HG03565 (cell line): ENCODE measurements at regions not wholly inside any gene's neighbourhood (a gene's known extent, or its start where the extent isn't known, plus 50 kb on each side); places are given as distances from the start of the nearest gene placed in this dataset.
"Not testable (repeated sequence)": the region's sequence is repeated elsewhere in the genome, so short reads cannot be mapped to it uniquely, and the experiment has no call there.

Experiments
- ATAC-seq: cut with Tn5 transposase; IDR thresholded peaks from one replicate; pipeline ENCODE4 v1.9.1; 2021; ENCODE audit warnings: mild to moderate bottlenecking, moderate library complexity; ENCODE audit not compliant: unreplicated experiment

- no peak for ATAC-seq
Measured at GRCh38 chr7:156024201-156024600, 211.9 kb upstream of the SHH start.

DNA sequence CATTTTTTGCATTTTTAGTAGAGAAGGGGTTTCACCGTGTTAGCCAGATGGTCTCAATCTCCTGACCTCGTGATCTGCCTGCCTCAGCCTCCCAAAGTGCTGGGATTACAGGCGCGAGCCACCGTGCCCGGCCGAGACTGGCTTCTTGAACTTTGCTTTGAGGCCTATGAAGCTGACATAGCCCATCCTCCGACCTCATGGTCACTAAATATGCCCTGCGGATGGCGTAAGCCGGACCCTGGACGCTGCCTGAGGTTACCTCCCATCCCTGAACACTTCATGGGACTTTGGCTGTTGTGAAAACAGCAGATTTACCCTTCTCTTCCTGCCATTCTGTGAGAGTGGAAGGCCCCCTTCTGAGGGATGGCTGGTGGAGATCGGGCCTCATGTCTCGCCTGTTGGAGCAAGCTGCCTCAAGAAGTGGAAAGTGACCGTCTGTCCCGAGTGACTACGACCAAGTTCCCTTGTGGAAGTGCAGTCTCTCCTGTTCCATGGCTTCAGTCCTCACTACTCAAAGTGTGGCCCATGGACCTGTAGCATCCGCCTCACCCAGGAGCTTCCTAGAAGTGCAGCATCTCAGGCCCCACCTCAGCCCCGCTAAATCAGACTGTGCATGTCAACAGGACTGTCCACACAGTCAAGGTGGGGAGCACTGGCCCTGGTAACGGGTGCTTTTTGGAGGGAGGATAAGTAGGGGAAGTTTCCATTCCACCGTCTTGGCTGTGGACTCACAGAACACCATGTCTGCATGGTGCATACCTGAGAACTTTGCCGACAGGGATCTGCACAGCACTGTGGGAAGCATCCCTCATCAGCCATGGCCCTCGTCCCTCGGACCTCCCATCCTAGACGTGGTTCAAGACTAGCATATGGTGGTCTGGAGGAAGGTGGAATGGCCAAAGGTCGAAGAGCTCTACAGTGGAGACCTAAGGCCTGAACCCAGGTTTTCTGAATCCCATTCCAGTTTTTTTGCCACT, 210.5 kb upstream of the SHH start:
- ATAC-seq: no peak

DNA sequence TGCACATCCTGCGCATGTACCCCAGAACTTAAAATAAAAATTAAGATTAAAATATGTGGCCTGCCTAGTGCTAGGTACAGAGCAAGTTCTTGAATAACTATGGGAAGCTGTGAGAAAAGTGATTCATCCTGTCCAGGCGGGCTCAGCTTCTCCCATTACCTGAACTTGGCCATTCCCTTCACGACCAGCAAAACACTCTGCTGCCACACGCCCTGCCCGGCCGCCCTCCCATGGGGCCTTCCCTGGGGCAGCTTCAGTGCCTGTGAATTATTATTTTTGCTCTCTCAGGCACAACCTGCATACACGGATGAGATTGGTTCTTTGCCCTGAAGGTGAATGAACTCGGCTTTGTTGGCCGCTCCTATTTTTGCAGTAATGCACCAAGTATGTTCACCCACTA, 209.2 kb upstream of the SHH start:
- ATAC-seq: no peak

- no peak for ATAC-seq
Measured at GRCh38 chr7:156020566-156020965, 208.3 kb upstream of the SHH start.

DNA sequence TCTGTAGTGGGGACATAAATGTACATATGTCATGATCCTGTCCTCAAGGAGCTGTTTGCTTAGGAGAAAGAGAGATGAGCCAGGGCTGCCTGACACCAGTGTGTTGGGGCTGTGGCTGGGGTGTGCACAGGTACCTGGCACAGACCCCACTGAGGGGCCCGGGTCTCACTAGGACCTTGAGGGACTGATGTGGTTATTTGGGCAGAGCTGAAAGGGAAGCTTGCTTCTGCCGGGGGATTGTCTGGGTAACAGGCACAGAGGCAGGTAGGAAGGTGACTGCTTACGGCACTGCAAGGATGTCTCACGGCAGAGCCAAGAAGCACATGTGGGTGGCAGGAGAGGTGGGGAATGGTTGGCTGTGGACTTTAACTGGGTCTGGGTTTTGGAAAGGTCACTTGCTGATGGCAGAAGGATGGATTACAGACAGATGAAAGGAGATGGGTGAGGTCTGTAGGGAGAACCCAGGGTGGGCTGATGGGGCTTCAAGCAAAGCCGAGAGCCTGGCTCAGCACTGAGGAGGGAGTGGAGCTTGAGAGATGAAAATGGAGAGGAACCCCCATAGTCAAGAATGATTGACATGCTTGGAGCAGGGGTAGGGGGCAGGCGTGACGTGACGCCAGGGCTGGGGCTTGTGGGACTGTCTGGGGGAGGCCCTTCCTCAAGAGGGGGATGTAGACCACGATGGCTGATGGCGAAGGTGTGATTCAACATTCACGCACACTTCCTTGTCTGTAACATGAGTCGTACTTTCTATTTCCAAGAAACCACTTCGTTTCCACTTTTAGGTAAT, 207.7 kb upstream of the SHH start:
- ATAC-seq: no peak

GRCh38 chr7:156019308-156019707, 207.0 kb upstream of the SHH start:
- no peak for ATAC-seq

DNA sequence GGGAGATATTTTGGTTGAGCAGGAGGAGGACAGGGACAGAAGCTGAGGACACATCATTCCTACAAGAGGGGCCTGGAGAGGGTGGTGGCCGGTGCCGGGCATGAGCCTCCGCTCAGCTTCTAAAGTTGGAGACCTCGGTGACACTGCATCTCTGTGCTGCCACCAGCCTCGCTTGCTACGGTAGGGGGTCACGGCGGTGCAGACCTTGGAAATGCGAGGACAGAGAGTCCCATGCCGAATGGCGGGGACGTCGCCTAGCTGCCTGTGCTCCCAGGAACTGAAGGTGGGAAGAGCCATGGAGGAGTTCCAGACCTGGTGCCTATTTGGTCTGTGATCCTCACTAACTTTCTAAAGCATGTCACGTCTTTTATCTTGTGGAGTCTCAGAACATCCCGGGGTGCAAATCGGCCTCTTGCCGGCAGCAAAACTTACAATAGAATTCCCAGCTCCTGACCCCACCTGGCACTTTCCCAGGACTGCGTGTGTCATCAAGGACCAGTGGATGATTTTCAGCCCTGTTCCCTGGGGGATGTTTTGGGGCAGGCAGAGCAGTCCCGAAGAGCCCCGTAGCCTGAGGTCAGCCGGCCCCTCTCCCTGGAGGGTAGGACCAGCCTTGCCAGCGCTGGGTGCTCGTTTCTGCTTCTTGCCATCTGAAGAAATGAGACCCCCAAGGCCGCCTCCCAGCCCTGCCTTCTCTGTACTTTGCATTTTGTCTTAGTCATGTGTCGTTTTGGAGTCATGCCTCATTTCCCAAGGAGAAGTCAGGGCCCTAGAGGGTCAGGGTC, 205.8 kb upstream of the SHH start:
- no peak for ATAC-seq

DNA sequence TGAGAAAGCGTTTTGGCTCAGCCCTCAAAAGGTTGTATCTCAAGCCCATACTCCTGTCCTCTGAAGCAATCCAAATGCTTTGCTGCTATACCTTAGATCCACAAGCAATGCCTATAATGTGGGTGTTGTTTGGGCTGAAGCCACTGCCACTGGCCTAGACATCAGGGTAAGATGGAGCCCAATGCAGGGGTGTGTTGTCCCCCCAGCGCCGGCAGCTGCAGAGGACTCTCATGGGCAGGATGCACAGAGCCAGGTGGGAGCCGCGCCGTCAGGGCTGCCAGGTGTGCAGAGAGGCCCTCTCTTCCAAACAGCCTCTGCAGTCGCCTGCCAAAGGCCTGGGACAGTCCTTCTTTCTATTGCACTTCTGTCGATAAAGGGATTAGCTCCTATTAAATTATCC, 205.2 kb upstream of the SHH start:
- no peak for ATAC-seq

DNA sequence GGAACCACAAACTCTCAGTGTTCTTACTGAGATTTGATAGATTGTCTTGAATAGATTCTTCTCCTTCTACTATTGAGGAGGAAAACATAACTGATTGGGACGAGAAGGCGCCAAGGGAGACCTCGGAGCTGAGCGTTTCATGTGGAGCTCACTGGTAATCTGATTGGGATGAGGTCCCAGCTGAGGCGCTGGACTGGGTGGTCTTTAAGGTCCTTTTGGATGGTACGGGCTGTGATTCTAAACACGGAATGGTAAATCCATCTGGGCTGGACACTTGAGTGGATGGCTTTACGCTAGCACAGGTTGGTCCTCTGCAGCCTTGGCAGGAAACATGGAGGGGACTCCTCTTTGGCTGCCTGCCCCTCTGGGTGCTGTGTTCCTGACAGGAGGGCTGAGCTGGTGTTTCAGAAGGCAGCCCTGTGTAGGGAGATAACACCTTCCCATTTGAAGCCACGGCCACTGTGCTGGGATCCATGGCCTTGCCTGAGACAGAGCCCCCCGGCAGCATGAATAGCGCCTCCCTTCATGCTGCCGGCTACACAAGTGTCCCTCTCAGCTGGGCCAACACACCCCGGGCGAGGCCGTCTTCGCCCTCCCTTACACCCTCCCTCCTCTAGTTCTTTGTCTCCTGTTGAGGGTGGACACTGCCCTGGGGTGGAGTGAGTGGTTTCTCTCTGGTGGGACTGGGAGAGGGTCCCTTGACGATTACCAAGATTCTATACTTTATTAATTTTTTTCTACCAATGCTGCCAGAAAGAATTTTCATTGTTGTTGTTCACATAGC, 203.2 kb upstream of the SHH start:
- ATAC-seq: no peak

- no peak for ATAC-seq
Measured at GRCh38 chr7:156014808-156015207, 202.5 kb upstream of the SHH start.

DNA sequence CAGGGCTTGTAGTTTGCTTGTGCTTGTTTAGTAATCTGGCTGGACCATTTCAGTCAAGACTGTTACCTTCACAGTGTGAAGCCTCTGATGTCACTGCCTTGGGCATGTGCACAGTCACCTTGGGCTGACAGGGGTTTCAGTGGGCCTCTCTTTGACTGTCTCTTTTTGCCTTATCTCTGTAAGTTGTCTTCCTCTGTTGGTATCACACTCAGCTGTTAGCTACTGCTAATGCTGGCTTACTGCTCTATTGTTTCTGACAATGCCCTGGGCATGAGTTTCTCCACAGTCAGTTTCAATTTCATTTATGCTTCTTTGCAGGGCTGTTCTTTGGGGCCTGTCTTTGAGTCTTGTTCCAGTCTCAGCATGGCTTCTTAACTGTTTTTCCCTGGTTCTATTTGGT, 201.9 kb upstream of the SHH start:
- no peak for ATAC-seq

GRCh38 chr7:156012412-156012811, 200.1 kb upstream of the SHH start:
- ATAC-seq: no peak

DNA sequence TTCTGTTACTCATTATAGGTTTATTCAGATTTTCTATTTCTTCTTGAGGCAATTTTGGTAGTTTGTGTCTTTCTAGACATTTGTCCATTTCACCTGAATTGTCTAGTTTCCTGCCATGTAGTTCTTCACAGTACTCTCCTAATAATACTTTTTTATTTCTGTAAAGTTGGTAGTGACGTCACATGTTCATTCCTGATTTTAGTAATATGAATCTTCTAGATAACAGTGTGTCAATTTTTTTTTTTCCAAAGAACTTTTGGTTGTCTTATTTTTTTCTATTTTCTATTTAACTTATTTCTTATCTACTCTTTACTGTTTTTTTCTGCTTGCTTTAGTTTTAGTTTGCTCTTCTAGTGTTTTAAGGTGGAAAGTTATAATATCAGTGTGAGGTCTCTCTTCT, 197.3 kb upstream of the SHH start:
- no peak for ATAC-seq

DNA sequence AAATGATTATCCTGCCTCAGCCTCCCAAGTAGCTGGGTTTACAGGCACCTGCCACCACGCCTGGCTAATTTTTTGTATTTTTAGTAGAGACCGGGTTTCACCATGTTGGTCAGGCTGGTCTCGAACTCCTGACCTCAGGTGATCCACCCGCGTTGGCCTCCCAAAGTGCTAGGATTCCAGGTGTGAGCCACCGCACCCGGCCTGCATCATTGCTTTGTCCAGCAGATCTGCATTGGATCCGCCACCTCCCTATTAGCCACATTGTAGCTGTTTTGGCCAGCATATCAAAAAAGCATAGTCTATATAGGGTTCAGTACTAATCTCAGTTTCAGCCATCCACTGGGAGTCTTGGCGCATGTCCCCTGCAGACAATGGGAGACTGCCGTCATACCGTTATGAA, 194.6 kb upstream of the SHH start:
- ATAC-seq: not testable (repeated sequence)

- ATAC-seq: no peak
Measured at GRCh38 chr7:156006024-156006423, 193.8 kb upstream of the SHH start.

- ATAC-seq: no peak
Measured at GRCh38 chr7:156005202-156005691, 193.0 kb upstream of the SHH start.

- ATAC-seq: no peak
Measured at GRCh38 chr7:156004265-156005201, 192.3 kb upstream of the SHH start.

- ATAC-seq: no peak
Measured at GRCh38 chr7:156003220-156004162, 191.2 kb upstream of the SHH start.
